Fibroblast of mammary gland (primary cell): ENCODE measurements at regions not wholly inside any gene's neighbourhood (a gene's known extent, or its start where the extent isn't known, plus 50 kb on each side); places are given as distances from the start of the nearest gene placed in this dataset.
A peak's percentile ranks its signal among the peaks of the same experiment; 100 is the strongest.

Experiments used
- DNase-seq: peaks from one replicate; pipeline ENCODE4 v3.0.0-alpha.2; 2010; ENCODE audit warnings: low read depth
- H3K4me3 ChIP-seq: 2 replicates; pipeline ENCODE4 v1.5.1; 2011; ENCODE audit warnings: low read depth, mild to moderate bottlenecking, low read length, moderate library complexity; ENCODE audit not compliant: control insufficient read depth
- CTCF ChIP-seq: conservative IDR thresholded peaks from 2 replicates; pipeline ENCODE4 v1.5.1; 2011; ENCODE audit warnings: low read depth, low read length, inconsistent platforms; ENCODE audit not compliant: control insufficient read depth, insufficient read depth

DNA sequence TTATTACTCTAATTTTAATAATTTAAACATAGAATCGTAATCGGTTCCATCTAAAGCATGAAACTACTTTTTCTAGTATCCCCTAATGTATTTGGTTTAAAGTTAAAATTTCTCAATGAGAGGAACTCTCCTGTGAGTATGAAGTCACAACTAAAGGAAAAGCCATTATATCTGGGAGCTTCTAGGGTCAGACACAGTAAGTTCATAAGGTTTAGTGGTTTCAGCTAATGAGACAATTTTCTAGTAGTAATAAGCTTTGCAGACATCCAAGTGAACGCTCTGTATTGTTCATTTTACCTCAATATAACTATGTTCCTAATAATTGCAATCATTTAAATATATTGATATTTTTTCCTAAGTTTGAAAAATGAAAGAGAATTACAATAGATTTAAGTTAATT lies 364.4 kb upstream of the CDH9 start:
- TF ChIP-seq CTCF: no peak
- DNase-seq: peak; percentile 6
- H3K4me3 ChIP-seq: no peak overlapping the region

DNA sequence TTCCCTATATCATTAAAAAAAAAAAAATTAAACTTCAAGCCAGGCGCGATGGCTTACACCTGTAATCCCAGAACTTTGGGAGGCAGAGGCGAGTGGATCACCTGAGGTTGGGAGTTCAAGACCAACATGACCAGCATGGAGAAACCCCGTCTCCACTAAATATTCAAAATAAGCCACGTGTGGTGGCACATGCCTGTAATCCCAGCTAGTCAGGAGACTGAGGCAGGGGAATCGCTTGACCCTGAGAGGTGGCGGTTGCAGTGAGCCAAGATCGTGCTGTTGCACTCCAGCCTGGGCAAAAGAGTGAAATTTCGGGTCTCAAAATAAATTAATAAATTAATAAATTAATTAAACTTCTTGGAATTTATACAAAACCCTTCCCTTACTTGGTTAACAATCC lies 358.6 kb upstream of the CDH9 start:
- DNase-seq: no peak
- no peak overlapping the region for H3K4me3 ChIP-seq
- TF ChIP-seq CTCF: no peak

DNA sequence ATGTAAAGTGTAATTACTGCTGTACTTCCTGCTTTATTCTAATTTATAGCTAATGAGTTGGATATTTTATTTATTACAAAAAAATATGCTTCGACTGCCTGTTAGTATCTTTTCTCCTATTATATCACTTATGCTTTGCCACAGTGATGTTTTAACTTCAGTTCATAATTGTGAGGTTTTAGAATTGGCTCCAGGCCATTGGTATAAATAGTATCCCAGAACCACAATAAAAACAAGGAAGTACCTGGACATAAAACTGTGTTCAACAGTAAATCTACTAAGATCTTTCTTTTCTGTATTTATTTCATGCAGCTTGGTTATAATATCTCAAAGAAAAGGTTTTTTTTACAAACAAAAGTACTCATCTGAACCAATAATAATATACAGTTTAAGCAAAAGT lies 354.3 kb upstream of the CDH9 start:
- no peak overlapping the region for H3K4me3 ChIP-seq
- TF ChIP-seq CTCF: no peak
- no peak for DNase-seq

DNA sequence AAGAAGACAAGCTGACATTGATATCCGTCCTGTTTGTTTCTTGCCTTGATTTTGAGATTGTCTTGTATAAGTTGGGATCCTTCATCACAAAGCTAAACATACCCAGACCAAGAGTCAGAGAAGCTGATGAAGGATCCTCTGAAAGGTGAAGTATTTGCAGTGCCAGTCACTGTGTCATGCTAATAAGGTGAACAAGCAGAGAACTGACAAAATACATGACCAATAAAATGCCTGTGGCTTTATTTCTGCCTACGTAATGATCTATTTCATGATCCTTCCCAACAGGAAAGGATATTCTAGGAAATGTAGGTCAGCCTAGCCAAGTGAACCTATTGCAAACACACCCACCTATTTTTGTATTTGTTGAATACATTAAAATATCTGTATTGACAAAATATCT lies 351.3 kb upstream of the CDH9 start:
- DNase-seq: no peak
- no peak for TF ChIP-seq CTCF

GRCh38 chr5:27388755-27389154 lies 350.4 kb upstream of the CDH9 start:
- H3K4me3 ChIP-seq: no peak overlapping the region
- no peak for DNase-seq
- no peak for TF ChIP-seq CTCF

More for the DNA sequence above, 351.3 kb upstream of the CDH9 start:
- no peak overlapping the region for H3K4me3 ChIP-seq

DNA sequence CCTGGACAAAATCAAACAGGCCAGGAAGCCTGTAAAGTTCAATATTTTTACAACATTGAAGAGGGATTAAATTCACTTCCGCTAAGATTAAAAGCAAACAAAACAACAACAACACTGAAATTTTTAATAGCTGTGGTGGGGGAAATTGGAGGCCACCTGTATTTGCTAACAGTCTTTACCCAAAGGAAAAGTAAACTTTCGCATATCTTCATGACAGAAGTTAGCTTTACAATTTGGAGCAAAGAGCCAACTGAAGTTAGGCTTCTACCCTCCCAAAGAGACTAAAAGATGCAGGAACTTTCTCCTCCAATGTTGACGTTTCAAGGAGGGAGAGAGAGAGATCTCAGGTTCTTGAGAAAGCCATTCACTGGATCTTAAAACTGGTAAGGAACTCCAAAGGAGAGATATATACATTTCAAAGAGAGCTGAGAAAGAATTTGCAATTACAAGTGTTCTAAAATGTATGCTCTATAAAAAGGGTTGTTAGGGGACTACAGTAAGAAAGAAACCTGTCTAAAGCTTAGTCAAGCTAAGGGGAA lies 349.2 kb upstream of the CDH9 start:
- no peak for TF ChIP-seq CTCF
- no peak for DNase-seq
- H3K4me3 ChIP-seq: no peak overlapping the region

DNA sequence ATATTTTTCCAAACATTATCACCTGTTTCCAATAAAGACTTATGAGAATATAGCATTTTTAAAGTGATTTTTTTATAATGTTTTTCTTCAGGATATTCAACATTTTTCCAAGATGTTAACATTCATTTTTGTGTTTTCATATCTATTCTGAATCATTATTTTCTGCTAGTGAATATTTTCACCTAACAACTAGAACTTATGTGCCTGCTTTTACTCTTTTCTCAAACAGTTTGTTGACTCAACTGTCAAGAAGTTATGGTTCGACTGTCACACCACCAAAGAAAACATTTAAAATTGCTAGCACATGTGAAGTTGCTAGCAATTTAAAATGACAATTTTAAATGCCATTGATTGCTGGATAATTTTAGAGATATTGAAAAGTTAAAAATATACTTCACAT lies 343.3 kb upstream of the CDH9 start:
- DNase-seq: no peak
- no peak overlapping the region for H3K4me3 ChIP-seq
- no peak for TF ChIP-seq CTCF
